HEK293T (cell line): ENCODE measurements at regions not wholly inside any gene's neighbourhood (a gene's known extent, or its start where the extent isn't known, plus 50 kb on each side); places are given as distances from the start of the nearest gene placed in this dataset.

ENCODE experiments used
- ARNT ChIP-seq: fragments of 450-650 bp; IDR thresholded peaks from 2 replicates; pipeline ENCODE4 v1.6.1; 2017; ENCODE audit warnings: mild to moderate bottlenecking
- ELF4 ChIP-seq: fragments of 450-650 bp; IDR thresholded peaks from 2 replicates; pipeline ENCODE4 v1.6.1; 2017; ENCODE audit warnings: antibody characterized with exemption
- FOXA1 ChIP-seq: fragments of 450-650 bp; IDR thresholded peaks from 2 replicates; pipeline ENCODE4 v1.6.1; 2016; ENCODE audit warnings: mild to moderate bottlenecking
- FOXK2 ChIP-seq: fragments of 450-650 bp; IDR thresholded peaks from 2 replicates; pipeline ENCODE4 v1.6.1; 2016; ENCODE audit warnings: mild to moderate bottlenecking
- FOXM1 ChIP-seq: fragments of 450-650 bp; IDR thresholded peaks from 2 replicates; pipeline ENCODE4 v1.6.1; 2017; ENCODE audit warnings: mild to moderate bottlenecking, borderline replicate concordance
- HDGF ChIP-seq: fragments of 450-650 bp; IDR thresholded peaks from 2 replicates; pipeline ENCODE4 v1.6.1; 2017; ENCODE audit warnings: antibody characterized with exemption, borderline replicate concordance
- LEF1 ChIP-seq: fragments of 450-650 bp; IDR thresholded peaks from 2 replicates; pipeline ENCODE4 v1.6.1; 2017; ENCODE audit warnings: mild to moderate bottlenecking, borderline replicate concordance
- NFRKB ChIP-seq: fragments of 450-650 bp; IDR thresholded peaks from 2 replicates; pipeline ENCODE4 v1.6.1; 2016; ENCODE audit warnings: mild to moderate bottlenecking, moderate library complexity
- SP1 ChIP-seq: fragments of 450-650 bp; IDR thresholded peaks from 2 replicates; pipeline ENCODE4 v1.6.1; 2017
- SUZ12 ChIP-seq: fragments of 450-650 bp; IDR thresholded peaks from 2 replicates; pipeline ENCODE4 v1.6.1; 2016; ENCODE audit warnings: mild to moderate bottlenecking
- TARDBP ChIP-seq: fragments of 450-650 bp; IDR thresholded peaks from 2 replicates; pipeline ENCODE4 v1.6.1; 2016
- ZNF384 ChIP-seq: fragments of 450-650 bp; IDR thresholded peaks from 2 replicates; pipeline ENCODE4 v1.6.1; 2016

DNA sequence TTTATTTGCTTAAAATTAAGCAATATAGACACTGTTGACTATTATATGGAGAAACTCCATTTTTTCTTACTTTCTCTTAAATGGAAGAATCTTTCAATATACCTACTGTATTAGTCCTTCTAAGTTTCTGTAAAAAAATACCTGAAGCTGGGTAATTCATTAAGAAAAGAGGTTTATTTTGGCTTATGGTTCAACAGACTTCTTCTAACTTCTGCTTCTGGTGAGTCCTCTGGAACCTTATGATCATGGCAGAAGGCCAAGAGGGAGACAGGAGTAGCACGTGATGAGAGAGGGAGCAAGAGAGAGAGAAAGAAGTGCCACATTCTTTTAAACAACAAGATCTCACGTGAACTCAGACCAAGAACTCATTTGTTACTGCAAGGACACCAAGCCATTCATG, 573.3 kb downstream of the MCTP2 start:
- TF ChIP-seq FOXA1 (no peak), HDGF (no peak), ZNF384 (no peak), NFRKB (no peak), TARDBP (no peak), SP1 (no peak), ARNT (no peak), LEF1 (no peak), FOXK2 (no peak), ELF4 (no peak), SUZ12 (no peak), FOXM1 (no peak)
